Nephron progenitor cell (in vitro differentiated cells): ENCODE measurements at regions not wholly inside any gene's neighbourhood (a gene's known extent, or its start where the extent isn't known, plus 50 kb on each side); places are given as distances from the start of the nearest gene placed in this dataset.
A peak's percentile ranks its signal among the peaks of the same experiment; 100 is the strongest.

Experiments
- DNase-seq: peaks from one replicate; pipeline ENCODE4 v3.0.0; 2021
- H3K27ac Mint-ChIP-seq: 2 replicates; pipeline ENCODE4 v1.8.0; 2021; ENCODE audit warnings: mild to moderate bottlenecking, moderate library complexity, mixed read lengths
- H3K27me3 Mint-ChIP-seq: 2 replicates; pipeline ENCODE4 v1.8.0; 2021; ENCODE audit warnings: mild to moderate bottlenecking, low read depth, mixed read lengths; ENCODE audit not compliant: poor library complexity
- H3K36me3 Mint-ChIP-seq: 2 replicates; pipeline ENCODE4 v1.8.0; 2021; ENCODE audit warnings: low read depth, mixed read lengths
- H3K4me1 Mint-ChIP-seq: 2 replicates; pipeline ENCODE4 v1.8.0; 2021; ENCODE audit warnings: mixed read lengths
- H3K4me3 Mint-ChIP-seq: 2 replicates; pipeline ENCODE4 v1.8.0; 2021; ENCODE audit warnings: mild to moderate bottlenecking, moderate library complexity, mixed read lengths
- H3K9me3 Mint-ChIP-seq: 2 replicates; pipeline ENCODE4 v1.8.0; 2021; ENCODE audit warnings: mild to moderate bottlenecking, moderate library complexity, mixed read lengths
- TF ChIP-seq, protein P1 (sequence below): fragments of 200-600 bp; sonication (generic); IDR thresholded peaks from 2 replicates; pipeline ENCODE4 v1.5.0; 2021; ENCODE audit warnings: antibody characterized with exemption

DNA sequence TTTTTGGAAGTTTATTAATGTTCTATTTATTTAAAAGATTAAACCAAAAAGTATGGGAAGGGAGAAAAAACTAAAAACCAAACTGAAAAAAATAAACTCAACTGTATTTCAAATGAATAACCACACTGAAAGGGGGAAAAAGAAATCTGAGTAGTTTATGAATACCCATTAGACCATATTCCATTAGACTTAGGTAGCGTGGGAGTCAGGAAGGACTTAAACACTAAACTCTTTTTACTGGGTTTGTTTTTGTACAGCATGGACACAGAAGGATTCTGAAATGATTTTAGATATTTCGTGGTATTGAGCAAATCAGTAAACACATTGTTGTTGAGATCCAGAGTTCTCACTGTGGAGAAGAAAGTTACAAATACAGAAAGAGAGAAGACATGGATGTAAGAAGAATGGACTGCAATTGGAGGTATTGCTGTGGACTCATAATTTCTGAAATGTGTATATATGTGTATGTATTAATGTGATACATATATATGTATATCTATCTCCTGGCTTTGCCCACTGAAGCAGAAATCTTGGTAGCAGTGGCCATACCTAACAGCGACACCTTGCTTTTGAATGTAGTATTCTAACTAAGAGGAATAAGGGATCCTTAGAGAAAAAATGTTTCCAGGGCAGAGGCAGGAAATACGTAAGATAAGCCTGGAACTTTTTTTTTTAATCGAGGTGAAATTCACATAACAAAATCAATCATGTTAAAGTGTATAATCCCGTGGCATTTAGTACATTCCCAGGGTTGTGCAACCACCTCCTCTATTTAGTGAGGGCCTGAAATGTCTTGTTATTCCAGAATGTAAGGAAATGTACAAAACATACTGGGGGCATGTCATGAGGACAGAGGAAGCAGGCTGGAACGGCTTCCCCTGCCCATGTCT is 228.8 kb downstream of the SMARCA2 start:
- H3K9me3 Mint-ChIP-seq = peaks cover 35% of the 10 kb centered on the region
- H3K27me3 Mint-ChIP-seq = peaks cover 3% of the 10 kb centered on the region
- peaks cover 22% of the 10 kb centered on the region for H3K36me3 Mint-ChIP-seq
- no peak for DNase-seq
- no peak overlapping the region for H3K27ac Mint-ChIP-seq
- no peak overlapping the region for H3K4me3 Mint-ChIP-seq
- TF ChIP-seq, protein P1, sequence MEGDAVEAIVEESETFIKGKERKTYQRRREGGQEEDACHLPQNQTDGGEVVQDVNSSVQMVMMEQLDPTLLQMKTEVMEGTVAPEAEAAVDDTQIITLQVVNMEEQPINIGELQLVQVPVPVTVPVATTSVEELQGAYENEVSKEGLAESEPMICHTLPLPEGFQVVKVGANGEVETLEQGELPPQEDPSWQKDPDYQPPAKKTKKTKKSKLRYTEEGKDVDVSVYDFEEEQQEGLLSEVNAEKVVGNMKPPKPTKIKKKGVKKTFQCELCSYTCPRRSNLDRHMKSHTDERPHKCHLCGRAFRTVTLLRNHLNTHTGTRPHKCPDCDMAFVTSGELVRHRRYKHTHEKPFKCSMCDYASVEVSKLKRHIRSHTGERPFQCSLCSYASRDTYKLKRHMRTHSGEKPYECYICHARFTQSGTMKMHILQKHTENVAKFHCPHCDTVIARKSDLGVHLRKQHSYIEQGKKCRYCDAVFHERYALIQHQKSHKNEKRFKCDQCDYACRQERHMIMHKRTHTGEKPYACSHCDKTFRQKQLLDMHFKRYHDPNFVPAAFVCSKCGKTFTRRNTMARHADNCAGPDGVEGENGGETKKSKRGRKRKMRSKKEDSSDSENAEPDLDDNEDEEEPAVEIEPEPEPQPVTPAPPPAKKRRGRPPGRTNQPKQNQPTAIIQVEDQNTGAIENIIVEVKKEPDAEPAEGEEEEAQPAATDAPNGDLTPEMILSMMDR = no peak
- peaks cover 41% of the 10 kb centered on the region for H3K4me1 Mint-ChIP-seq

DNA sequence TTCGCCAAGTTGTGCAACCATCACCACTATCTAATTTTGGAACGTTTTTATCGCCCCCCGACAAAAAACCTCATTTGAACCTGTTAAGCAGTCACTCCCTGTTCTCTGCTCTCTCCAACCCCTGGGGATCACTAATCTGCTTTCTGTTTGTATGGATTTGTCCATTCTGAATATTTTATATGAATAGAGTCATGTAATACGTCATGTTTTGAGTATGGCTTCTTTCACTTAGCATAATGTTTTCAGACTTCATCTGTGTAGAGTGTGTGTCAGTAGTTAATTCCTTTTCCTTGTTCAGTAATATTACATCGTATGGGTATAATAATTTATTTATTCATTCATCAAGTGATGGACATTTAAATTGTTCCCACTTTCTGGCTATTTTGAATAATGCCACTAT is 232.2 kb downstream of the SMARCA2 start:
- Mint-ChIP-seq H3K9me3 (peaks cover 43% of the 10 kb centered on the region), H3K27ac (no peak overlapping the region), H3K27me3 (peaks cover 3% of the 10 kb centered on the region), H3K36me3 (peaks cover 18% of the 10 kb centered on the region), H3K4me3 (no peak overlapping the region), H3K4me1 (peaks cover 13% of the 10 kb centered on the region)
- DNase-seq = no peak
- TF ChIP-seq, protein P1 = no peak

DNA sequence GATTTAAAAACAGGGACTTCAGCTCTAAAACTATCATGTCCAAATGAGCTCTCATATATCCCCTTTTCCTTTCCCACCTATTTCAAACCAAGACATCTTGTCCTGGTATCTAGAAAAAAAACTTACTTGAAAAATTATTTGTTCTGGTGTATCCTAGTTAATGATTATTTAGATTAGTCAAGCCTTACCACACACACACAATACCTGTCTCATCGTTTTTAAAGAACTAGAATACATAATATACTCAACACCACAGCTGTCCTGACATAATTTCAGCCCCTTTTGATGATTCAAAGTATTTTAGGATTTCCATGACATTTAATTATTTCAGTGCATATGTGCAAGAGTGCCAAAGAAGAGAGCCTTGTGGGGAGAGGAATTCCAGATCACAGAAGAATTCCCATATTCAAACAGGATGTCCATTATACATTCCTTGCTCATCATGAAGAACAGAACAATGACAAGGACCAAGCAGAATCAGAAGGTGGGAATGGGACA is 233.7 kb downstream of the SMARCA2 start:
- Mint-ChIP-seq H3K27ac (no peak overlapping the region), H3K36me3 (peaks cover 23% of the 10 kb centered on the region), H3K27me3 (no peaks in the 10 kb centered on the region), H3K9me3 (peaks cover 51% of the 10 kb centered on the region), H3K4me3 (no peak overlapping the region), H3K4me1 (no peaks in the 10 kb centered on the region)
- TF ChIP-seq, protein P1 = no peak
- DNase-seq = no peak

DNA sequence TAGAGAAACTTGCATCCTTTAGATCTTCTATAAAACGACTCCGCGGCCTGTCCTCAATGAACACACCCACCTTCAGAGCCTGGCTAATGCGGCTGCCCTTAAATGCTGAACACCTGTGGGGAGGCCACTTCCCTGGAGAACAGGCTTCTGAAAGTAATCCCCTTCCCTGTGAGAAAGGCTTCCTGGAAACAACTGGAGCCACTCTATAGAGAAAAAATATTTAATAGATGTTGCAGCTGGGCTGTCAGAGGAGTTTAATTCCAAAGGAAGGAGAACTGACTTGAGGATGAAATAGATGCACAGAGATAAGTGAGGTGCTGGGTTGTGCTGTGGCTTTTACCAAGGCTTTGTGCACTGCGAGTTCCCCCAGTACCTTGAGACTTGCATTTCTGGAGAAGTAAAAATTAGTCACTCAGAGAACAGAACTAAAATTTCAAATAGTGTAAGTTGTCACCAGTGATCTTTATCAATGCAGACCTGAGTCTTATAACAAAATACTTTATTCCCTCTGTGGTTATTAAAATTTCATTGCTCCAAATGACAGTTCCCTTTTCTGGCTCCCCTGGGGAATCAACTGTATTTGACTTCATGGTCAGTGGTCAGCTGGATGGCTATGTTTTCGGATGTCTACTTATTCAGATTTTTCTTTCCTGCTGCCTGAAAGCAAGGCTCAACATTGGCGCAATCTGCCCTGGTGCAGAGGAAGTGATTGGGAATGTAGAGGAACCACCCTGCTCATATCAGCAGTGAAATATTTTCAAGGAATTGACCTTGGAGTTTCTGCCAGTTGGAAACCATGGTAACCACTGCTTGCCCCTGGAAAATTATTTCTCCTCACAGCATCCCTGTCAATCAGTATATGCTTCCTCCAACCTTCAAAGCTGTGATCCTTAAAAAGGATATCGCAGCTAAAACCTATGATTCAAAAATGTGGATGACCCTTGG is 238.8 kb downstream of the SMARCA2 start:
- Mint-ChIP-seq H3K4me3 (no peak overlapping the region), H3K36me3 (peaks cover 5% of the 10 kb centered on the region), H3K4me1 (peaks cover 6% of the 10 kb centered on the region), H3K9me3 (peaks cover 22% of the 10 kb centered on the region), H3K27me3 (no peaks in the 10 kb centered on the region), H3K27ac (peak overlapping the region; percentile 72)
- TF ChIP-seq, protein P1 = no peak
- no peak for DNase-seq

DNA sequence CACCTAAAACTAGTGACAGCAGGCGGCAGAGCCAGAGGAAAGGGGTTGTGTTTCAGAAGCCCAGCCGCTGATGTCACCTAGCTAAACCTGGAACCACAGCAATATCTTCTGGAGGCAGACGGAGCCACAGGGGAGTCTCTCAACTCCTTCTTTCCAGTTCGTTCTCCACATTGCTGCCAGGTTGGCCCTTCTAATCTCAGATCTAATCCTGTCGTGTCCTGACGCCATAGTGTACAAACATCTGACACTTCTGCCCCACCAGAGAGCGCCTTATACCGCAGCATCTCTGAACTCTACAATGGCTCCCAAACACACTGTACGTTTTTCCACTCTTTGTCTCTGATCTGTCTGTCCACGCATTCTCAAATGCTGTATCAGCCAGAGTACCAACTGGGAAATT is 240.0 kb downstream of the SMARCA2 start:
- Mint-ChIP-seq H3K4me3 (no peak overlapping the region), H3K36me3 (peaks cover 5% of the 10 kb centered on the region), H3K27me3 (no peaks in the 10 kb centered on the region), H3K9me3 (peaks cover 22% of the 10 kb centered on the region), H3K27ac (no peak overlapping the region), H3K4me1 (peaks cover 6% of the 10 kb centered on the region)
- TF ChIP-seq, protein P1 = no peak
- no peak for DNase-seq
